HFF-Myc (cell line): ENCODE measurements at regions not wholly inside any gene's neighbourhood (a gene's known extent, or its start where the extent isn't known, plus 50 kb on each side); places are given as distances from the start of the nearest gene placed in this dataset.

Experiments used
- DNase-seq: peaks from one replicate; pipeline ENCODE4 v3.0.0-alpha.2; 2011; ENCODE audit warnings: low read depth; ENCODE audit errors: extremely low read depth
- H3K4me3 ChIP-seq: replicated peaks from 2 replicates; pipeline ENCODE4 v1.5.1; 2011; ENCODE audit warnings: low read depth, mild to moderate bottlenecking, control low read depth, low read length
- CTCF ChIP-seq: IDR thresholded peaks from 2 replicates; pipeline ENCODE4 v1.5.1; 2012; ENCODE audit warnings: mild to moderate bottlenecking, low read depth, low read length, control low read depth; ENCODE audit errors: missing control alignments

GRCh38 chr4:1478766-1479355, 72.6 kb upstream of the NKX1-1 start:
- H3K4me3 ChIP-seq, result no peak overlapping the region
- DNase-seq, result no peak
- TF ChIP-seq CTCF, result no peak

GRCh38 chr4:1477045-1477840, 71.0 kb upstream of the NKX1-1 start:
- no peak for TF ChIP-seq CTCF
- H3K4me3 ChIP-seq, result no peak overlapping the region
- DNase-seq, result no peak

GRCh38 chr4:1476140-1476513, 69.9 kb upstream of the NKX1-1 start:
- no peak for TF ChIP-seq CTCF
- no peak overlapping the region for H3K4me3 ChIP-seq
- no peak for DNase-seq

- no peak overlapping the region for H3K4me3 ChIP-seq
- no peak for TF ChIP-seq CTCF
- DNase-seq, result no peak
These were observed 69.3 kb upstream of the NKX1-1 start for GRCh38 chr4:1475277-1476139.

GRCh38 chr4:1474126-1475090, 68.2 kb upstream of the NKX1-1 start:
- TF ChIP-seq CTCF, result no peak
- DNase-seq, result no peak
- no peak overlapping the region for H3K4me3 ChIP-seq

GRCh38 chr4:1473718-1474117, 67.5 kb upstream of the NKX1-1 start:
- H3K4me3 ChIP-seq, result no peak overlapping the region
- no peak for TF ChIP-seq CTCF
- no peak for DNase-seq
